Kidney (tissue), 13 donors: ENCODE measurements at regions not wholly inside any gene's neighbourhood (a gene's known extent, or its start where the extent isn't known, plus 50 kb on each side); places are given as distances from the start of the nearest gene placed in this dataset.

ENCODE experiments used
- DNase-seq, 5 donors: peaks; one replicate each; pipeline ENCODE4 v3.0.0-alpha.2; 2013 to 2020
- FAIRE-seq: peaks from 2 replicates; lab custom pipeline; 2012; peaks lifted over from hg19 to GRCh38; lab: Jason Lieb, UNC
- H3K27ac ChIP-seq, 2 donors: one replicate each; pipeline ENCODE4 v1.7.0; 2013; ENCODE audit warnings: low read depth in 2 of 2, low read length in 2 of 2, inconsistent platforms in 1 of 2
- H3K27me3 ChIP-seq: one replicate; pipeline ENCODE4 v1.7.1; 2013; ENCODE audit warnings: low read length, inconsistent platforms; ENCODE audit not compliant: control insufficient read depth, insufficient read depth
- H3K36me3 ChIP-seq, 3 donors: one replicate each; pipeline versions ENCODE4 v1.7.0 to v1.7.1; 2013; ENCODE audit warnings: low read length in 3 of 3, control low read depth in 1 of 3, inconsistent platforms in 1 of 3; ENCODE audit not compliant: insufficient read depth in 3 of 3, control insufficient read depth in 2 of 3
- H3K4me1 ChIP-seq, 3 donors: one replicate each; pipeline versions ENCODE4 v1.7.0 to v1.7.1; 2013; ENCODE audit warnings: low read length in 3 of 3, inconsistent platforms in 1 of 3, low read depth in 1 of 3; ENCODE audit not compliant: control insufficient read depth in 2 of 3, insufficient read depth in 2 of 3
- H3K4me3 ChIP-seq, 3 donors: one replicate each; pipeline versions ENCODE4 v1.7.0 to v1.8.1; 2013; ENCODE audit warnings: low read length in 3 of 3, control low read depth in 1 of 3, inconsistent platforms in 1 of 3
- H3K9ac ChIP-seq, 3 donors: one replicate each; pipeline versions ENCODE4 v1.7.0 to v1.7.1; 2013; ENCODE audit warnings: low read length in 3 of 3, control low read depth in 1 of 3, inconsistent platforms in 1 of 3
- H3K9me3 ChIP-seq, 3 donors: one replicate each; pipeline versions ENCODE4 v1.7.0 to v1.7.1; 2013; ENCODE audit warnings: low read length in 3 of 3, control low read depth in 1 of 3, inconsistent platforms in 1 of 3; ENCODE audit not compliant: control insufficient read depth in 2 of 3, insufficient read depth in 1 of 3
- intact Hi-C: fragments of 100-400 bp; cut with DNase I; formaldehyde crosslinking; loops from one replicate; pipeline ENCODE4 v1.11.1; 2022
- TF ChIP-seq, protein P1 (sequence below): IDR thresholded peaks from 3 replicates; pipeline ENCODE4 v1.5.1; 2012; ENCODE audit warnings: mild to moderate bottlenecking, moderate library complexity, borderline replicate concordance; ENCODE audit not compliant: insufficient read depth; ENCODE audit errors: extremely low read depth
- donor health status: control.
- donor health status: control.
- donor health status: control.
- donor health status: control.
- donor health status: control.
- donor health status: DM: yes; HTN: yes; CAD: no.
- donor health status: Normal renal cell carcinoma (clear cell type).

DNA sequence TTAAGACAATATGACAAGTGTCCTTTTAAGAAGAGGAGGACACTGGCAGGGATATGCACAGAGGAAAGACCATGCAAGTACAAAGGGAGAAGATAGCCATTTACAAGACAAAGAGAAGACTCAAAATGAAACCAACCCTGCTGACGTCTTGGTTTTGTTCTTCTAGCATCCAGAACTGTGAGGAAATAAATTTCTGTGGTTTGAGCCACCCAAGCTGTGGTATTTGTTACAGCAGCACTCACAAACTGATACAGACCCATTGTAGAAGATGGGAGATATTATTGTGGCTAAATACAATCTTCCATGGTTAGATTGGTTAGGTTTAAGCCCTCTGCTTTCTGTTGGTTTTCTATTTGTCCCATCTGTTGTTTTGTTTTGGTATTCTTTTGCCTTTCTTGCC, 88.6 kb upstream of the SLC35F1 start:
- TF ChIP-seq, protein P1, sequence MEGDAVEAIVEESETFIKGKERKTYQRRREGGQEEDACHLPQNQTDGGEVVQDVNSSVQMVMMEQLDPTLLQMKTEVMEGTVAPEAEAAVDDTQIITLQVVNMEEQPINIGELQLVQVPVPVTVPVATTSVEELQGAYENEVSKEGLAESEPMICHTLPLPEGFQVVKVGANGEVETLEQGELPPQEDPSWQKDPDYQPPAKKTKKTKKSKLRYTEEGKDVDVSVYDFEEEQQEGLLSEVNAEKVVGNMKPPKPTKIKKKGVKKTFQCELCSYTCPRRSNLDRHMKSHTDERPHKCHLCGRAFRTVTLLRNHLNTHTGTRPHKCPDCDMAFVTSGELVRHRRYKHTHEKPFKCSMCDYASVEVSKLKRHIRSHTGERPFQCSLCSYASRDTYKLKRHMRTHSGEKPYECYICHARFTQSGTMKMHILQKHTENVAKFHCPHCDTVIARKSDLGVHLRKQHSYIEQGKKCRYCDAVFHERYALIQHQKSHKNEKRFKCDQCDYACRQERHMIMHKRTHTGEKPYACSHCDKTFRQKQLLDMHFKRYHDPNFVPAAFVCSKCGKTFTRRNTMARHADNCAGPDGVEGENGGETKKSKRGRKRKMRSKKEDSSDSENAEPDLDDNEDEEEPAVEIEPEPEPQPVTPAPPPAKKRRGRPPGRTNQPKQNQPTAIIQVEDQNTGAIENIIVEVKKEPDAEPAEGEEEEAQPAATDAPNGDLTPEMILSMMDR, result no peak
- no peaks in the 10 kb centered on the region for H3K27me3 ChIP-seq
- no peaks in the 10 kb centered on the region for H3K9me3 ChIP-seq
- no peaks in the 10 kb centered on the region for H3K4me1 ChIP-seq
- FAIRE-seq (no peak), DNase-seq (no peak)
- no peaks in the 10 kb centered on the region for H3K36me3 ChIP-seq
- no peak overlapping the region for H3K4me3 ChIP-seq
- no peak overlapping the region for H3K9ac ChIP-seq
- intact Hi-C loops, result no loop called here
- H3K27ac ChIP-seq, result no peak overlapping the region

DNA sequence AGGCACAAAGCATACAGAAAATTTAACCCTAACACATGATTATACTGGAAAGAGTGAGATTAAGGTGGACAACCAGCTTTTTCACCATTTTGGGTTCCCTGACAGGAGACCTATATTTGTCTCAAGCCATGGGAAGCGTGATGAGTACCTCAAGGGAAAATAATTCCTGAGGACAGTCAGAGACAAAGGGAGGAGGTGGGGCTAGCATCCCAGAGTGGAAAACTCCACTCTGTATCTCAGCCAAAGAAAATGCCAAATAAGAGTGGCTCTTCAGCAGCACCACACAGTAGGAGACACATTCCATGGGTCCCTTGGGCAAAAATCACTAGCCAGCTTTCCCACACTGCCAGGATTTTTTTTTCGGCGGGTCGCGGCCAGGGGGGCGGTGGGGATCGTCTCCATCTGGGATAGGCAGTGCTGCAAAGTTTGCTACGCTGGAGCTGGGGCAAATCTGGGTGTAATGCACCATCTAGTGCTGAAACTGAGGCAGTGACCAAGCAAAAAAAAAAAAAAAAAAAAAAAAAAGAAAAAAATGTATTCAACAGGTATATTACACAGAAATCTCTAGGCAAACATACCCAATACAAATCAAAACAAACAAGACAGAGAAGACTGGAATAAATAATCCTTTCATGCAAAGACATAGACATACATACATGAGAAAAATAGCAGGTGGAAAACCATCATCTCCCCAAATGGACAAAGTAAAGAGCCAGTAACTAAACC, 77.3 kb upstream of the SLC35F1 start:
- TF ChIP-seq, protein P1, result peak; percentile 16
- DNase-seq (peak in 4 of 5 donors; percentile 26 to 40 (median 37)), FAIRE-seq (no peak)
- Histone ChIP-seq H3K9me3 (peaks cover 0 to 5% (median 0%) of the 10 kb centered on the region in 3 donors), H3K27ac (no peak overlapping the region), H3K9ac (no peak overlapping the region), H3K36me3 (no peaks in the 10 kb centered on the region), H3K4me1 (no peaks in the 10 kb centered on the region), H3K4me3 (no peak overlapping the region), H3K27me3 (no peaks in the 10 kb centered on the region)
- intact Hi-C loops, result no loop called here

DNA sequence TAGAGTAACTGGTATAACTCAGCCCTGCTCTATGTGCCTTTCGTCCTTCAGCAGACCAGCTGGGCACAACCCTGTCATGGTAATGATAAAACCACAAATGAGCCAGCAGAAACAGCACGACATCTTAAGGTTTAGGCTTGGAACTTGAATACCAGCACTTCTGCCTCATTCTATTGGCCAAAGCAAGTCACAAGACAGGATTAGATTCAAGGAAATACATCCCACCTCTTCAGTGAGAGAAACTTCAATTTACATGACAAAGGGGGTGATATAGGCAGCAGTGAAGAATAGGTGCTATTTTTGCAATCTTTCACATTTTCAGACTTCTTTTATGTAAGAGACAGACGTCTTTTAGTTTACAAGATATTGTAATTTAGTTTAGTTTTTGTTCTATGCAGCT, 69.8 kb upstream of the SLC35F1 start:
- Histone ChIP-seq H3K27ac (no peak overlapping the region), H3K9ac (no peak overlapping the region), H3K9me3 (no peaks in the 10 kb centered on the region), H3K27me3 (no peaks in the 10 kb centered on the region), H3K36me3 (no peaks in the 10 kb centered on the region), H3K4me1 (no peaks in the 10 kb centered on the region), H3K4me3 (no peak overlapping the region)
- intact Hi-C loops, result no loop called here
- TF ChIP-seq, protein P1, result no peak
- FAIRE-seq, result no peak
- no peak for DNase-seq

DNA sequence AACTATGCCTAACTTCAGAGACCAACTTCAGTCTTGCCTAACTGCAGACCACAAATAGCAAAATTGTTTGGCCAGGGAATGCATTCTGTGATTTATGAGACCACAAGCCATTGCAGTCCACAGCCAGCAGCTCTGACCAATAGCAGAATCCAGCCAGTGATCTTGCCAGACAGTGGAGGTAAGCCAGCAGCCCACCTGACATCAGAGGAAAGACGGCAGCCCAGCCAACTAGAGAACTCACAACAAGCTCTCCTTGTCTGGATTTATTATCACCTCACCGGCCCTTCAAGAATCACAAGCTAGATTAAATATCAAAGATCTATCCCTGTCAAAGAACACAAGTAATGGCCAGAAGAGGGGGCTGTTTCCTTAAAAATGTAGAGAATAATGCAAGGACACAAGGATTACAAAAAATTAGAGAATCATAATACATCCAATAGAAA, 66.5 kb upstream of the SLC35F1 start:
- Histone ChIP-seq H3K9ac (no peak overlapping the region), H3K36me3 (no peaks in the 10 kb centered on the region), H3K27me3 (no peaks in the 10 kb centered on the region), H3K9me3 (no peaks in the 10 kb centered on the region), H3K4me1 (no peaks in the 10 kb centered on the region), H3K4me3 (no peak overlapping the region), H3K27ac (no peak overlapping the region)
- intact Hi-C loops, result no loop called here
- TF ChIP-seq, protein P1, result no peak
- DNase-seq (peak in 2 of 5 donors; percentile 34 to 56), FAIRE-seq (no peak)
